Lung (tissue), 11 donors: ENCODE measurements at regions not wholly inside any gene's neighbourhood (a gene's known extent, or its start where the extent isn't known, plus 50 kb on each side); places are given as distances from the start of the nearest gene placed in this dataset.

Source experiments
- ATAC-seq: fragments of 200-7000 bp; cut with Tn5 transposase; one replicate; pipeline ENCODE4 v1.9.1; 2020; ENCODE audit warnings: moderate number of reproducible peaks; ENCODE audit not compliant: insufficient read depth, low FRiP score
- DNase-seq, 3 donors: peaks; one replicate each; pipeline ENCODE4 v3.0.0-alpha.2; 2013 to 2017
- H3K27ac ChIP-seq, 2 donors: one replicate each; pipeline ENCODE4 v1.5.1; 2013; ENCODE audit warnings: mild to moderate bottlenecking in 2 of 2, moderate library complexity in 2 of 2, control low read depth in 1 of 2, inconsistent platforms in 1 of 2, low read depth in 1 of 2, low read length in 1 of 2
- H3K27me3 ChIP-seq, 3 donors: one replicate each; pipeline ENCODE4 v1.5.1; 2013; ENCODE audit warnings: low read length in 2 of 3; ENCODE audit not compliant: control insufficient read depth in 3 of 3, insufficient read depth in 3 of 3
- H3K36me3 ChIP-seq, 4 donors: one replicate each; pipeline ENCODE4 v1.5.1; 2013; ENCODE audit warnings: low read length in 4 of 4, mild to moderate bottlenecking in 1 of 4, moderate library complexity in 1 of 4; ENCODE audit not compliant: control insufficient read depth in 4 of 4, insufficient read depth in 4 of 4
- H3K4me1 ChIP-seq, 5 donors: one replicate each; pipeline ENCODE4 v1.5.1; 2013; ENCODE audit warnings: low read length in 5 of 5, mild to moderate bottlenecking in 2 of 5, moderate library complexity in 1 of 5; ENCODE audit not compliant: control insufficient read depth in 5 of 5, insufficient read depth in 5 of 5
- H3K4me3 ChIP-seq: one replicate; pipeline ENCODE4 v1.5.1; 2013; ENCODE audit warnings: mild to moderate bottlenecking, control low read depth, moderate library complexity
- H3K9ac ChIP-seq, 2 donors: one replicate each; pipeline ENCODE4 v1.5.1; 2013; ENCODE audit warnings: low read length in 2 of 2, control low read depth in 1 of 2; ENCODE audit not compliant: insufficient read depth in 1 of 2
- H3K9me3 ChIP-seq, 4 donors: one replicate each; pipeline ENCODE4 v1.5.1; 2013; ENCODE audit warnings: low read length in 3 of 4, mild to moderate bottlenecking in 1 of 4, moderate library complexity in 1 of 4; ENCODE audit not compliant: control insufficient read depth in 4 of 4, insufficient read depth in 3 of 4
- CTCF ChIP-seq: IDR thresholded peaks from 2 replicates; pipeline ENCODE4 v1.5.1; 2012; ENCODE audit warnings: mild to moderate bottlenecking; ENCODE audit errors: control extremely low read depth, extremely low read depth
- WGBS, 2 donors: extraction: QIAGEN DNeasy Blood & Tissue Kit; methylation state at CpG; one replicate each; pipeline ENCODE4 v1.1.7; 2013; 5-methylcytosine and 5-hydroxymethylcytosine counted together
- donor health status: control.
- donor health status: control.
- donor health status: Bipolar disorder and iron deficiency.
- donor health status: healthy.
- donor health status: DM: yes; HTN: yes; CAD: no.

- ATAC-seq (no peak), DNase-seq (no peak)
- Histone ChIP-seq H3K36me3 (no peaks in the 10 kb centered on the region), H3K9ac (no peak overlapping the region), H3K27me3 (no peaks in the 10 kb centered on the region), H3K27ac (no peak overlapping the region), H3K9me3 (no peaks in the 10 kb centered on the region), H3K4me3 (no peak overlapping the region), H3K4me1 (peaks cover 0 to 15% (median 0%) of the 10 kb centered on the region in 5 donors)
- whole genome bisulfite sequencing, 2 donors: 98 to 99% methylated on average over 3 of the region's 3 CpGs
- TF ChIP-seq CTCF: no peak
Measured at GRCh38 chr9:107410420-107410819, 79.1 kb downstream of the KLF4 start.

GRCh38 chr9:107409581-107410389 lies 79.8 kb downstream of the KLF4 start:
- H3K27ac ChIP-seq: no peak overlapping the region
- no peak overlapping the region for H3K9ac ChIP-seq
- no peaks in the 10 kb centered on the region for H3K27me3 ChIP-seq
- no peaks in the 10 kb centered on the region for H3K36me3 ChIP-seq
- DNase-seq (no peak), ATAC-seq (no peak)
- peaks cover 0 to 21% (median 0%) of the 10 kb centered on the region in 5 donors for H3K4me1 ChIP-seq
- 79 to 88% methylated on average over 13 of the region's 13 CpGs for WGBS, 2 donors
- no peak overlapping the region for H3K4me3 ChIP-seq
- no peaks in the 10 kb centered on the region for H3K9me3 ChIP-seq
- TF ChIP-seq CTCF: no peak

- H3K36me3 ChIP-seq: no peaks in the 10 kb centered on the region
- 64 to 88% methylated on average over 2 of the region's 2 CpGs for WGBS, 2 donors
- no peak overlapping the region for H3K27ac ChIP-seq
- DNase-seq (no peak), ATAC-seq (no peak)
- H3K4me1 ChIP-seq: peaks cover 0 to 41% (median 11%) of the 10 kb centered on the region in 5 donors
- H3K9me3 ChIP-seq: no peaks in the 10 kb centered on the region
- no peak for TF ChIP-seq CTCF
- H3K27me3 ChIP-seq: no peaks in the 10 kb centered on the region
- no peak overlapping the region for H3K9ac ChIP-seq
- no peak overlapping the region for H3K4me3 ChIP-seq
Measured at GRCh38 chr9:107407675-107408074, 81.9 kb downstream of the KLF4 start.
